Endothelial cell of umbilical vein (primary cell): ENCODE measurements at regions not wholly inside any gene's neighbourhood (a gene's known extent, or its start where the extent isn't known, plus 50 kb on each side); places are given as distances from the start of the nearest gene placed in this dataset.

Experiments
- BruUV-seq: library from RNA; stranded (reverse); fragments of 400-500 nt; replicated peaks from 2 replicates; lab custom pipeline; 2021; lab: Mats Ljungman, UMichigan
- CTCF ChIA-PET: fragments of 300-600, 350-600 bp; sonication (Branson Sonifier 250); formaldehyde crosslinking; loops from one replicate; lab custom pipeline; 2021; ENCODE audit warnings: antibody characterized with exemption, inconsistent platforms; lab: Charles Lee
- POLR2A ChIA-PET: fragments of 300-600, 350-600 bp; sonication (Branson Sonifier 250); formaldehyde crosslinking; loops from one replicate; lab custom pipeline; 2021; ENCODE audit warnings: antibody characterized with exemption, inconsistent platforms; lab: Charles Lee
- DNase-seq: peaks from one replicate; pipeline ENCODE4 v3.0.0-alpha.2; 2011; ENCODE audit warnings: low read depth, low spot score
- FAIRE-seq: peaks from 2 replicates; lab custom pipeline; 2011; peaks lifted over from hg19 to GRCh38; lab: Jason Lieb, UNC
- H2AFZ ChIP-seq: 2 replicates; pipeline ENCODE4 v1.6.0; 2012; ENCODE audit warnings: low read depth, low read length, control low read depth, inconsistent platforms
- H3K27ac ChIP-seq: 2 replicates; pipeline ENCODE4 v1.5.1; 2011; ENCODE audit warnings: low read depth, mild to moderate bottlenecking, control low read depth, low read length, moderate library complexity; ENCODE audit not compliant: insufficient read depth
- H3K27me3 ChIP-seq, 2 experiments: 2 replicates each; pipeline versions ENCODE4 v1.6.0 to v1.6.1; 2011; ENCODE audit warnings: low read length in 2 of 2, mixed read lengths in 1 of 2; ENCODE audit not compliant: control insufficient read depth in 2 of 2, insufficient read depth in 2 of 2
- H3K36me3 ChIP-seq, 2 experiments: 2 replicates in 1 of 2; 3 replicates in 1 of 2; pipeline ENCODE4 v1.5.1; 2011; ENCODE audit warnings: low read length in 2 of 2, mild to moderate bottlenecking in 1 of 2, moderate library complexity in 1 of 2; ENCODE audit not compliant: control insufficient read depth in 2 of 2, insufficient read depth in 2 of 2; ENCODE audit errors: extremely low read depth in 1 of 2
- H3K4me1 ChIP-seq: 3 replicates; pipeline ENCODE4 v1.5.1; 2011; ENCODE audit warnings: mild to moderate bottlenecking, low read length; ENCODE audit not compliant: control insufficient read depth, insufficient read depth; ENCODE audit errors: extremely low read depth
- H3K4me2 ChIP-seq: 2 replicates; pipeline ENCODE4 v1.6.1; 2011; ENCODE audit warnings: low read length, control low read depth, mixed read lengths; ENCODE audit not compliant: insufficient read depth
- H3K4me3 ChIP-seq, 3 experiments: fragments of 200-600 bp in 1 of 3; sonication (generic), shearing (Covaris generic) in 1 of 3; replicated peaks in 1 of 3; 2 replicates each; pipeline ENCODE4 v1.5.1; 2011 to 2016; ENCODE audit warnings: control low read depth in 3 of 3, low read length in 3 of 3, mild to moderate bottlenecking in 2 of 3, inconsistent platforms in 1 of 3, low read depth in 1 of 3, moderate library complexity in 1 of 3; ENCODE audit not compliant: insufficient read depth in 1 of 3
- H3K79me2 ChIP-seq: 2 replicates; pipeline ENCODE4 v1.6.0; 2012; ENCODE audit warnings: low read length, inconsistent platforms; ENCODE audit not compliant: control insufficient read depth, insufficient read depth
- H3K9ac ChIP-seq: replicated peaks from 2 replicates; pipeline ENCODE3; 2011; ENCODE audit warnings: low read length, control low read depth; ENCODE audit not compliant: insufficient read depth; ENCODE audit errors: extremely low read depth
- H3K9me1 ChIP-seq: replicated peaks from 3 replicates; pipeline ENCODE4 v1.6.0; 2011; ENCODE audit warnings: mild to moderate bottlenecking, low read length; ENCODE audit not compliant: control insufficient read depth, insufficient read depth; ENCODE audit errors: extremely low read depth
- H3K9me3 ChIP-seq: replicated peaks from 2 replicates; pipeline ENCODE4 v1.5.1; 2012; ENCODE audit warnings: low read length, inconsistent platforms; ENCODE audit not compliant: control insufficient read depth, insufficient read depth
- H4K20me1 ChIP-seq: replicated peaks from 2 replicates; pipeline ENCODE3; 2011; ENCODE audit warnings: mild to moderate bottlenecking, low read length; ENCODE audit not compliant: control insufficient read depth, insufficient read depth; ENCODE audit errors: extremely low read depth
- CTCF ChIP-seq, 2 donors: IDR thresholded peaks; 1 replicate in 1 of 2; 2 replicates in 1 of 2; pipeline ENCODE4 v1.5.1; 2011; ENCODE audit warnings: low read length in 2 of 2, mild to moderate bottlenecking in 2 of 2, moderate library complexity in 2 of 2, control low read depth in 1 of 2, inconsistent platforms in 1 of 2, low read depth in 1 of 2; ENCODE audit not compliant: insufficient read depth in 1 of 2; ENCODE audit errors: extremely low read depth in 1 of 2
- EZH2 ChIP-seq: IDR thresholded peaks from 2 replicates; pipeline ENCODE4 v1.6.1; 2012; ENCODE audit warnings: borderline replicate concordance, low read depth, mild to moderate bottlenecking, moderate library complexity, low read length, inconsistent platforms; ENCODE audit not compliant: severe bottlenecking
- FOS ChIP-seq: IDR thresholded peaks from 2 replicates; pipeline ENCODE4 v1.6.1; 2011; ENCODE audit warnings: mild to moderate bottlenecking, low read length, moderate library complexity, borderline replicate concordance; ENCODE audit not compliant: insufficient read depth
- GATA2 ChIP-seq: IDR thresholded peaks from 2 replicates; pipeline ENCODE4 v1.7.0; 2011; ENCODE audit warnings: low read depth, mild to moderate bottlenecking, moderate library complexity, mixed read lengths, low read length; ENCODE audit not compliant: insufficient read length, insufficient read depth
- JUN ChIP-seq: IDR thresholded peaks from 2 replicates; pipeline ENCODE4 v1.6.1; 2011; ENCODE audit warnings: borderline replicate concordance, low read depth; ENCODE audit not compliant: insufficient read length, insufficient read depth
- MAX ChIP-seq: IDR thresholded peaks from 2 replicates; pipeline ENCODE4 v1.6.1; 2011; ENCODE audit not compliant: insufficient read depth, insufficient read length
- MYC ChIP-seq: IDR thresholded peaks from one replicate; pipeline ENCODE4 v1.6.1; 2011; ENCODE audit warnings: mild to moderate bottlenecking, low read depth, low read length
- POLR2A ChIP-seq: IDR thresholded peaks from 2 replicates; pipeline ENCODE4 v1.6.1; 2012; ENCODE audit warnings: low read depth, mild to moderate bottlenecking, control low read depth, low read length
- POLR2AphosphoS5 ChIP-seq: IDR thresholded peaks from 2 replicates; pipeline ENCODE4 v1.6.1; 2012; ENCODE audit warnings: low read depth, mild to moderate bottlenecking, control low read depth, low read length, moderate library complexity; ENCODE audit not compliant: insufficient read depth
- dilution Hi-C: fragments of 300-500 bp; cut with MboI; formaldehyde crosslinking; loops from one replicate; pipeline ENCODE4 v1.15.0; 2019; ENCODE audit warnings: low sequenced_read_pairs; ENCODE audit not compliant: extremely low pct_ligation_motif_present
- intact Hi-C: fragments of 100-400 bp; cut with micrococcal nuclease; formaldehyde crosslinking; loops from one replicate; pipeline ENCODE4 v1.10.0; 2022

DNA sequence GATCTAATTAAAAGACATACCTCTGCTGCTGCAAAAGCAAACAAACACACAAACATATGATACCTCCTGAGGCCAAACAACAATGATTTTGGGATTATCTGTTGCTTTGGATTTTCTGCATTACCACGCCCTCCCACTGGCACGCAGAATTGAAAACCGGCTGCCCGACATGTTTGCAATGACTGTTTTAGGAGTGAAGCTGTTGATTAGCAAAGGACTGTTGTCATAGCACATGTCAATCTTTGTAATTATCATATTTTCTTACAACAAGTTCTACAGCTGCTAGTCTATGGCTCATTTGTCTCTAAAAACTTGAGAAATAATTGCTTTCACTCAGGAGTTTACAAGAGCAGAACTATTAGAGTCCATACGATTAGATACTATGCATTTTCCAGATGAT lies 94.4 kb upstream of the MEIS1 start:
- DNase-seq (no peak), FAIRE-seq (no peak)
- Histone ChIP-seq H3K4me2 (no peak overlapping the region), H3K9ac (no peak overlapping the region), H4K20me1 (no peaks in the 10 kb centered on the region), H3K9me3 (no peaks in the 10 kb centered on the region), H3K9me1 (no peaks in the 10 kb centered on the region), H3K4me1 (no peaks in the 10 kb centered on the region), H2AFZ (no peak overlapping the region), H3K4me3 (no peak overlapping the region), H3K27ac (no peak overlapping the region), H3K79me2 (no peaks in the 10 kb centered on the region), H3K36me3 (no peaks in the 10 kb centered on the region), H3K27me3 (no peaks in the 10 kb centered on the region)
- CTCF ChIA-PET, result no interaction called here
- dilution Hi-C loops (no loop called here), intact Hi-C loops (no loop called here)
- no TSS peak for BruUV-seq
- POLR2A ChIA-PET, result no interaction called here
- no peak for TF ChIP-seq MYC
- no peak for TF ChIP-seq GATA2
- TF ChIP-seq POLR2A, result no peak
- no peak for TF ChIP-seq MAX
- TF ChIP-seq EZH2, result no peak

DNA sequence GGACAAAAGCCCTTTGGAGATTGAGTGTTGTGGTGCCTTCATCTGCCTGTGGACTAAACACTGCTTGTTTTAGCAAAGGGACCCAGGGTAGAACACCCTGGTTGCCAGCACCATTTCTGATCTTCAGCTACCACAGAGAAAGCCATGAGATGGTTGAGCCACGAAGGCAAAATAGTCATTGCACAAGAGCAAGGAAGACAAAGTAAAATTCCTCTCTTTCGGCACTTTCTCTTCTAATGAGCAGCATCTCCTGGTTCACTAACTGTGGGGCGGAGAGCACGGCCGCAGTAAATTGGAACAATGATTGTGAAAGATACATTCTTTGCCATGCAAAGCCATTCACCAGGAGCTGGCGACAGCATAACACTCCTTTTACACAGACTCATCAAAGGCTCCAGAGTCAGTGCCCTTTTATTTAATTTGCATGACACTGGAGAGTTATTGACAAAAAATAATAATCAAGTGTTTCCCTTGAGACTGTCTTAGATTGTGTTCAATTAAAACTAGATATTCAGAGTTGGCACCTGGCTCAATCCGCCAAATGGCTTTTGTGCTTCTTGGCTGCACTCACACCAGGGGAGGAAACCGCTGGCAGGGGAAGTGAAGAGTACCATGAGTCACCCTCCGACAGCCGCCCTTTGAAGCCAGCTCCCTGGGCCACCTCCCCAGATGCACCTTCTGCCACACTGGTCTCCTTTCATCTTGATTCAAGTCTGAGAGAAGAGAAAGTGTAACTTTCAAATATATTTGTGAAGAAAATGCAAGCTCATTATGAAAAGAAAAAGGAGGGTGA lies 100.5 kb upstream of the MEIS1 start:
- Histone ChIP-seq H3K9me3 (no peaks in the 10 kb centered on the region), H3K9ac (no peak overlapping the region), H3K36me3 (no peaks in the 10 kb centered on the region), H3K4me3 (no peak overlapping the region), H3K27me3 (no peaks in the 10 kb centered on the region), H4K20me1 (no peaks in the 10 kb centered on the region), H3K4me2 (no peak overlapping the region), H3K4me1 (no peaks in the 10 kb centered on the region), H2AFZ (no peak overlapping the region), H3K27ac (no peak overlapping the region), H3K9me1 (no peaks in the 10 kb centered on the region), H3K79me2 (no peaks in the 10 kb centered on the region)
- dilution Hi-C loops, result no loop called here
- no peak for FAIRE-seq
- no TSS peak for BruUV-seq
- TF ChIP-seq MAX, result no peak
- TF ChIP-seq FOS, result no peak
- TF ChIP-seq POLR2A, result no peak
- TF ChIP-seq POLR2AphosphoS5, result no peak
- TF ChIP-seq MYC, result no peak
- no peak for TF ChIP-seq CTCF (IDR thresholded peaks at IDR 0.05; ENCODE audit: extremely low read depth in 1 of 2, insufficient read depth in 1 of 2, low read depth in 1 of 2, low read length in 2 of 2)
- TF ChIP-seq JUN, result no peak
- TF ChIP-seq GATA2, result no peak
- intact Hi-C loops, result no loop called here
- ChIA-PET CTCF (no interaction called here), POLR2A (no interaction called here)
- DNase-seq, result no peak
